Nucleus accumbens (tissue), 56 donors: ENCODE measurements at regions not wholly inside any gene's neighbourhood (a gene's known extent, or its start where the extent isn't known, plus 50 kb on each side); places are given as distances from the start of the nearest gene placed in this dataset.
A peak's percentile ranks its signal among the peaks of the same experiment; 100 is the strongest.
"Not testable (repeated sequence)": the region's sequence is repeated elsewhere in the genome, so short reads cannot be mapped to it uniquely, and the experiment has no call there.

Experiments
- DNase-seq, 56 donors: peaks; one replicate each; lab custom pipeline; 2025; lab: John Stamatoyannopoulos, UW

- no peak for DNase-seq
Observed at GRCh38 chr4:129248621-129249020, 152.7 kb downstream of the C4orf33 start.

- DNase-seq: no peak
Observed at GRCh38 chr4:129254126-129254525, 158.2 kb downstream of the C4orf33 start.

- no peak for DNase-seq
Observed at GRCh38 chr4:129254526-129254925, 158.6 kb downstream of the C4orf33 start.

- DNase-seq: no peak
Observed at GRCh38 chr4:129261584-129261983, 165.6 kb downstream of the C4orf33 start.

GRCh38 chr4:129264008-129264657 lies 168.2 kb downstream of the C4orf33 start:
- no peak for DNase-seq

GRCh38 chr4:129278868-129279267 lies 182.9 kb downstream of the C4orf33 start:
- DNase-seq: no peak

- no peak for DNase-seq
Observed at GRCh38 chr4:129282293-129282692, 186.3 kb downstream of the C4orf33 start.

- DNase-seq: not testable (repeated sequence)
Observed at GRCh38 chr4:129292194-129292593, 196.2 kb downstream of the C4orf33 start.

- DNase-seq: no peak
Observed at GRCh38 chr4:129314781-129315180, 218.8 kb downstream of the C4orf33 start.

GRCh38 chr4:129322920-129323319 lies 227.0 kb downstream of the C4orf33 start:
- no peak for DNase-seq

- peak in 7 of 56 donors; percentile 2 to 37 (median 22) for DNase-seq
Observed at GRCh38 chr4:129323658-129324057, 227.7 kb downstream of the C4orf33 start.

- DNase-seq: no peak
Observed at GRCh38 chr4:129326571-129327460, 230.9 kb downstream of the C4orf33 start.

GRCh38 chr4:129327637-129328036 lies 231.7 kb downstream of the C4orf33 start:
- DNase-seq: no peak

GRCh38 chr4:129328162-129328561 lies 232.2 kb downstream of the C4orf33 start:
- no peak for DNase-seq

- DNase-seq: no peak
Observed at GRCh38 chr4:129334136-129334535, 238.2 kb downstream of the C4orf33 start.

GRCh38 chr4:129335276-129335675 lies 239.3 kb downstream of the C4orf33 start:
- peak in 13 of 56 donors; percentile 1 to 63 (median 20) for DNase-seq

- no peak for DNase-seq
Observed at GRCh38 chr4:129335818-129336217, 239.9 kb downstream of the C4orf33 start.

GRCh38 chr4:129336457-129337227 lies 240.7 kb downstream of the C4orf33 start:
- DNase-seq: no peak

GRCh38 chr4:129337228-129337620 lies 241.3 kb downstream of the C4orf33 start:
- no peak for DNase-seq

GRCh38 chr4:129342819-129343408 lies 247.0 kb downstream of the C4orf33 start:
- no peak for DNase-seq

- peak in 7 of 56 donors; percentile 5 to 47 (median 7) for DNase-seq
Observed at GRCh38 chr4:129344058-129344457, 248.1 kb downstream of the C4orf33 start.
